Mesothelial cell of epicardium (in vitro differentiated cells): ENCODE measurements at regions not wholly inside any gene's neighbourhood (a gene's known extent, or its start where the extent isn't known, plus 50 kb on each side); places are given as distances from the start of the nearest gene placed in this dataset.

ENCODE experiments used
- DNase-seq, 2 experiments: peaks; one replicate each; pipeline ENCODE4 v3.0.0; 2021; ENCODE audit warnings: low spot score in 2 of 2; ENCODE audit not compliant: unreplicated experiment in 2 of 2
- H3K27ac Mint-ChIP-seq: 2 replicates; pipeline ENCODE4 v1.8.0; 2021; ENCODE audit warnings: mixed read lengths
- H3K27me3 Mint-ChIP-seq: 2 replicates; pipeline ENCODE4 v1.8.0; 2021; ENCODE audit warnings: low read depth, mixed read lengths
- H3K36me3 Mint-ChIP-seq: 2 replicates; pipeline ENCODE4 v1.8.0; 2021; ENCODE audit warnings: mixed read lengths
- H3K4me1 Mint-ChIP-seq: 2 replicates; pipeline ENCODE4 v1.8.0; 2021; ENCODE audit warnings: mixed read lengths
- H3K4me3 Mint-ChIP-seq: 2 replicates; pipeline ENCODE4 v1.8.0; 2021; ENCODE audit warnings: mild to moderate bottlenecking, moderate library complexity, mixed read lengths
- H3K9me3 Mint-ChIP-seq: 2 replicates; pipeline ENCODE4 v1.8.0; 2021; ENCODE audit warnings: mixed read lengths
- CTCF ChIP-seq: fragments of 200-600 bp; sonication (generic); IDR thresholded peaks from one replicate; pipeline ENCODE4 v1.5.0; 2021; ENCODE audit warnings: antibody characterized with exemption; ENCODE audit not compliant: unreplicated experiment

- H3K36me3 Mint-ChIP-seq: peaks cover 38% of the 10 kb centered on the region
- H3K27me3 Mint-ChIP-seq: no peaks in the 10 kb centered on the region
- TF ChIP-seq CTCF: no peak
- no peaks in the 10 kb centered on the region for H3K9me3 Mint-ChIP-seq
- H3K4me1 Mint-ChIP-seq: peaks cover 47% of the 10 kb centered on the region
- H3K27ac Mint-ChIP-seq: peak overlapping the region; percentile 83
- no peak for DNase-seq
- H3K4me3 Mint-ChIP-seq: no peak overlapping the region
These were observed 147.3 kb downstream of the TLR5 start for GRCh38 chr1:222995620-222996309.

GRCh38 chr1:222996310-222996975 is 146.6 kb downstream of the TLR5 start:
- Mint-ChIP-seq H3K27ac (peak overlapping the region; percentile 83), H3K4me1 (peaks cover 47% of the 10 kb centered on the region), H3K36me3 (peaks cover 39% of the 10 kb centered on the region), H3K4me3 (no peak overlapping the region), H3K27me3 (no peaks in the 10 kb centered on the region), H3K9me3 (no peaks in the 10 kb centered on the region)
- no peak for DNase-seq
- no peak for TF ChIP-seq CTCF

GRCh38 chr1:223000632-223001031 is 142.4 kb downstream of the TLR5 start:
- H3K27ac Mint-ChIP-seq: no peak overlapping the region
- no peaks in the 10 kb centered on the region for H3K27me3 Mint-ChIP-seq

GRCh38 chr1:223001653-223002634 is 141.1 kb downstream of the TLR5 start:
- Mint-ChIP-seq H3K27me3 (no peaks in the 10 kb centered on the region), H3K9me3 (no peaks in the 10 kb centered on the region), H3K4me3 (no peak overlapping the region), H3K27ac (no peak overlapping the region), H3K36me3 (peaks cover 75% of the 10 kb centered on the region), H3K4me1 (peaks cover 17% of the 10 kb centered on the region)
- DNase-seq: no peak
- no peak for TF ChIP-seq CTCF

More at GRCh38 chr1:223000632-223001031, 142.4 kb downstream of the TLR5 start:
- no peak for TF ChIP-seq CTCF
- Mint-ChIP-seq H3K4me3 (no peak overlapping the region), H3K36me3 (peaks cover 66% of the 10 kb centered on the region), H3K4me1 (peaks cover 29% of the 10 kb centered on the region), H3K9me3 (no peaks in the 10 kb centered on the region)
- DNase-seq: no peak

GRCh38 chr1:223003549-223003948 is 139.5 kb downstream of the TLR5 start:
- no peak overlapping the region for H3K4me3 Mint-ChIP-seq
- TF ChIP-seq CTCF: no peak
- peaks cover 19% of the 10 kb centered on the region for H3K4me1 Mint-ChIP-seq
- peak overlapping the region; percentile 44 for H3K27ac Mint-ChIP-seq
- H3K36me3 Mint-ChIP-seq: peaks cover 72% of the 10 kb centered on the region
- H3K9me3 Mint-ChIP-seq: no peaks in the 10 kb centered on the region
- H3K27me3 Mint-ChIP-seq: no peaks in the 10 kb centered on the region
- DNase-seq: no peak
